Right atrium auricular region (tissue), 2 donors: ENCODE measurements at regions not wholly inside any gene's neighbourhood (a gene's known extent, or its start where the extent isn't known, plus 50 kb on each side); places are given as distances from the start of the nearest gene placed in this dataset.

Source experiments
- DNase-seq: peaks from one replicate; pipeline ENCODE4 v3.0.0-alpha.2; 2019; ENCODE audit warnings: low spot score
- H3K27ac ChIP-seq, 2 donors: fragments of 200-600 bp; sonication (generic); 1 replicate in 1 of 2; 2 replicates in 1 of 2; pipeline ENCODE4 v1.5.1; 2016 to 2019
- H3K27me3 ChIP-seq, 2 donors: fragments of 200-600 bp; sonication (generic); one replicate each; pipeline versions ENCODE4 v1.5.1 to v1.6.0; 2017 to 2019
- H3K36me3 ChIP-seq: fragments of 200-600 bp; sonication (generic); one replicate; pipeline ENCODE4 v1.5.1; 2016
- H3K4me1 ChIP-seq, 2 donors: fragments of 200-600 bp; sonication (generic); one replicate each; pipeline versions ENCODE4 v1.5.1 to v1.6.0; 2017 to 2019
- H3K4me3 ChIP-seq, 2 donors: fragments of 200-600 bp; sonication (generic); 1 replicate in 1 of 2; 2 replicates in 1 of 2; pipeline ENCODE4 v1.5.1; 2017 to 2019; ENCODE audit warnings: mild to moderate bottlenecking in 1 of 2, moderate library complexity in 1 of 2
- H3K9me3 ChIP-seq, 2 donors: fragments of 200-600 bp; sonication (generic); one replicate each; pipeline ENCODE4 v1.5.1; 2019
- CTCF ChIP-seq, 2 donors: fragments of 200-600 bp; sonication (generic); IDR thresholded peaks; one replicate each; pipeline ENCODE4 v1.5.1; 2019; ENCODE audit warnings: antibody characterized with exemption in 2 of 2

- no peaks in the 10 kb centered on the region for H3K4me1 ChIP-seq
- H3K36me3 ChIP-seq, result no peaks in the 10 kb centered on the region
- DNase-seq, result no peak
- no peaks in the 10 kb centered on the region for H3K27me3 ChIP-seq
- H3K4me3 ChIP-seq, result no peak overlapping the region
- no peak for TF ChIP-seq CTCF (IDR thresholded peaks at IDR 0.05)
- H3K27ac ChIP-seq, result no peak overlapping the region
- H3K9me3 ChIP-seq, result no peaks in the 10 kb centered on the region
These were observed 102.2 kb upstream of the CPNE8 start for GRCh38 chr12:39007619-39008018.

- Histone ChIP-seq H3K4me3 (no peak overlapping the region), H3K36me3 (no peaks in the 10 kb centered on the region), H3K9me3 (no peaks in the 10 kb centered on the region), H3K27me3 (no peaks in the 10 kb centered on the region), H3K4me1 (no peaks in the 10 kb centered on the region), H3K27ac (no peak overlapping the region)
- TF ChIP-seq CTCF (IDR thresholded peaks at IDR 0.05), result no peak
- DNase-seq, result no peak
These were observed 100.9 kb upstream of the CPNE8 start for GRCh38 chr12:39006286-39006685.

GRCh38 chr12:39005671-39006070 lies 100.3 kb upstream of the CPNE8 start:
- no peaks in the 10 kb centered on the region for H3K36me3 ChIP-seq
- DNase-seq, result no peak
- no peak for TF ChIP-seq CTCF (IDR thresholded peaks at IDR 0.05)
- H3K4me1 ChIP-seq, result no peaks in the 10 kb centered on the region
- H3K4me3 ChIP-seq, result no peak overlapping the region
- no peaks in the 10 kb centered on the region for H3K27me3 ChIP-seq
- H3K27ac ChIP-seq, result no peak overlapping the region
- no peaks in the 10 kb centered on the region for H3K9me3 ChIP-seq

GRCh38 chr12:39003541-39004155 lies 98.3 kb upstream of the CPNE8 start:
- no peaks in the 10 kb centered on the region for H3K4me1 ChIP-seq
- no peaks in the 10 kb centered on the region for H3K27me3 ChIP-seq
- no peak overlapping the region for H3K27ac ChIP-seq
- no peak overlapping the region for H3K4me3 ChIP-seq
- no peak for DNase-seq
- TF ChIP-seq CTCF (IDR thresholded peaks at IDR 0.05), result no peak
- no peaks in the 10 kb centered on the region for H3K36me3 ChIP-seq
- H3K9me3 ChIP-seq, result no peaks in the 10 kb centered on the region

- Histone ChIP-seq H3K27me3 (no peaks in the 10 kb centered on the region), H3K27ac (no peak overlapping the region), H3K9me3 (no peaks in the 10 kb centered on the region), H3K36me3 (no peaks in the 10 kb centered on the region), H3K4me1 (no peaks in the 10 kb centered on the region), H3K4me3 (no peak overlapping the region)
- TF ChIP-seq CTCF (IDR thresholded peaks at IDR 0.05), result no peak
- DNase-seq, result no peak
These were observed 95.0 kb upstream of the CPNE8 start for GRCh38 chr12:39000370-39000769.

GRCh38 chr12:38998887-38999482 lies 93.6 kb upstream of the CPNE8 start:
- H3K27me3 ChIP-seq, result no peaks in the 10 kb centered on the region
- DNase-seq, result no peak
- H3K36me3 ChIP-seq, result no peaks in the 10 kb centered on the region
- H3K9me3 ChIP-seq, result no peaks in the 10 kb centered on the region
- no peaks in the 10 kb centered on the region for H3K4me1 ChIP-seq
- TF ChIP-seq CTCF (IDR thresholded peaks at IDR 0.05), result no peak
- H3K27ac ChIP-seq, result no peak overlapping the region
- no peak overlapping the region for H3K4me3 ChIP-seq
